ENCODE measurements at regions not wholly inside any gene's neighbourhood (a gene's known extent, or its start where the extent isn't known, plus 50 kb on each side); places are given as distances from the start of the nearest gene placed in this dataset.

- Histone ChIP-seq H3K27ac (ENCODE audit: insufficient read depth in 1 of 2, low read depth in 1 of 2, low read length in 2 of 2, poor library complexity in 1 of 2, severe bottlenecking in 2 of 2) (peak overlapping the region in 1 of 2 experiments; percentile 20), H3K27me3 (replicated peaks in 2 of 5; ENCODE audit: control insufficient read depth in 4 of 5, insufficient read depth in 5 of 5, low read length in 4 of 5) (no peaks in the 10 kb centered on the region), H3K4me1 (ENCODE audit: control extremely low read depth in 1 of 4, control insufficient read depth in 4 of 4, insufficient read depth in 4 of 4, low read length in 3 of 4) (no peaks in the 10 kb centered on the region), H3K9me3 (ENCODE audit: control extremely low read depth in 1 of 5, control insufficient read depth in 4 of 5, insufficient read depth in 2 of 5, low read depth in 1 of 5, low read length in 4 of 5) (no peaks in the 10 kb centered on the region), H3K4me3 (ENCODE audit: control insufficient read depth in 1 of 7, extremely low read depth in 1 of 7, insufficient read depth in 4 of 7, low read depth in 2 of 7, low read length in 6 of 7) (peak overlapping the region in 2 of 7 experiments; percentile 20 to 65), H3K36me3 (ENCODE audit: control insufficient read depth in 4 of 4, insufficient read depth in 4 of 4, low read length in 3 of 4) (no peaks in the 10 kb centered on the region)
- DNase-seq, result peak in 1 of 3 donors; percentile 23
- ChIA-PET POLR2A (no interaction called here), CTCF (no interaction called here)
- 100% methylated on average over 1 of the region's 3 CpGs for WGBS (ENCODE audit: insufficient coverage)
Measured at GRCh38 chr13:62305756-62306155, 890.1 kb upstream of the PCDH20 start.

- Histone ChIP-seq H3K4me1 (ENCODE audit: control extremely low read depth in 1 of 4, control insufficient read depth in 4 of 4, insufficient read depth in 4 of 4, low read length in 3 of 4) (no peaks in the 10 kb centered on the region), H3K27me3 (replicated peaks in 2 of 5; ENCODE audit: control insufficient read depth in 4 of 5, insufficient read depth in 5 of 5, low read length in 4 of 5) (no peaks in the 10 kb centered on the region), H3K9me3 (ENCODE audit: control extremely low read depth in 1 of 5, control insufficient read depth in 4 of 5, insufficient read depth in 2 of 5, low read depth in 1 of 5, low read length in 4 of 5) (no peaks in the 10 kb centered on the region), H3K36me3 (ENCODE audit: control insufficient read depth in 4 of 4, insufficient read depth in 4 of 4, low read length in 3 of 4) (no peaks in the 10 kb centered on the region), H3K4me3 (ENCODE audit: control insufficient read depth in 1 of 7, extremely low read depth in 1 of 7, insufficient read depth in 4 of 7, low read depth in 2 of 7, low read length in 6 of 7) (no peak overlapping the region), H3K27ac (ENCODE audit: insufficient read depth in 1 of 2, low read depth in 1 of 2, low read length in 2 of 2, poor library complexity in 1 of 2, severe bottlenecking in 2 of 2) (no peak overlapping the region)
- 67% methylated on average over 1 of the region's 2 CpGs for WGBS (ENCODE audit: insufficient coverage)
- DNase-seq, result no peak
- POLR2A ChIA-PET, result no interaction called here
- CTCF ChIA-PET, result no interaction called here
Measured at GRCh38 chr13:62302341-62302740, 886.7 kb upstream of the PCDH20 start.

DNA sequence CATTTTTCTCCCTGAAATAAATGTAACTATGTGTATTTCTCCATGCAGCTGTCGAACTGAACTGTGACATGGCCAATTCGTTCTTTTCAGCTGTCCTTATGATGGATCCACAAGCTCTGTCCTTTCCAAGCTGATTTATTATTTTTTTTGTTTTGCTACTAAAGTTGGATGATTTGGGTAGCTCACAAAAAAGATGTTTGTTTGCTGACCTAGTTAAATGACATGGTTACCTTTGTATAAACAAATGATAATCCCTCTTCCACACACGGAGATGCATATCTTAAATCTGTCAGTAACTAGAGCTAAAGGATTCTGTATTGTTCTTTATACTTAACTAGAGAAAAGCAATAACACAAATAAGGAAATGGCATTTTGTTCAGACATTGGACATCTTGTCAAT lies 884.3 kb upstream of the PCDH20 start:
- H3K27ac ChIP-seq (ENCODE audit: insufficient read depth in 1 of 2, low read depth in 1 of 2, low read length in 2 of 2, poor library complexity in 1 of 2, severe bottlenecking in 2 of 2), result no peak overlapping the region
- no peak overlapping the region for H3K4me3 ChIP-seq (ENCODE audit: control insufficient read depth in 1 of 7, extremely low read depth in 1 of 7, insufficient read depth in 4 of 7, low read depth in 2 of 7, low read length in 6 of 7)
- no peak for DNase-seq
- no peaks in the 10 kb centered on the region for H3K36me3 ChIP-seq (ENCODE audit: control insufficient read depth in 4 of 4, insufficient read depth in 4 of 4, low read length in 3 of 4)
- H3K27me3 ChIP-seq (replicated peaks in 2 of 5; ENCODE audit: control insufficient read depth in 4 of 5, insufficient read depth in 5 of 5, low read length in 4 of 5), result no peaks in the 10 kb centered on the region
- no peaks in the 10 kb centered on the region for H3K4me1 ChIP-seq (ENCODE audit: control extremely low read depth in 1 of 4, control insufficient read depth in 4 of 4, insufficient read depth in 4 of 4, low read length in 3 of 4)
- WGBS (ENCODE audit: insufficient coverage), result 93% methylated on average over 2 of the region's 3 CpGs
- H3K9me3 ChIP-seq (ENCODE audit: control extremely low read depth in 1 of 5, control insufficient read depth in 4 of 5, insufficient read depth in 2 of 5, low read depth in 1 of 5, low read length in 4 of 5), result no peaks in the 10 kb centered on the region
- ChIA-PET CTCF (no interaction called here), POLR2A (no interaction called here)

DNA sequence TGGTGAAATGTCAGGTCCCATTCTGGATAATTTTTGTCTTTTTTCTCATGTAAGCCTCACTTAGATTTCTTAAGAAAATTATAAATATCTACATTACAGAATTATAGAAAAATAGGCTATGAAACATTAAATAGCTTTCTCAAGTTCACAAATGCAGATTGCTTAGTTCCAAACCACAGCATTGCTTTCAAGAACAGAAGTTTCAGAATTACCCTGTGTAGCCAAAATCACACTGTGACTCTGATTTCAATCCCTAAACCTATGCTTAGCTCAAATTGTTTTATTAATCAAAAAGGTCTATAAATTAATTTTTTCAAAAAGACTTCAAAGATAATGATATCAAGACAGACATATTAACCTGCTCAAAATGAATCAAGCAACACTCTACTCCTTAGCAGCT lies 881.2 kb upstream of the PCDH20 start:
- POLR2A ChIA-PET, result no interaction called here
- Histone ChIP-seq H3K36me3 (ENCODE audit: control insufficient read depth in 4 of 4, insufficient read depth in 4 of 4, low read length in 3 of 4) (no peaks in the 10 kb centered on the region), H3K4me1 (ENCODE audit: control extremely low read depth in 1 of 4, control insufficient read depth in 4 of 4, insufficient read depth in 4 of 4, low read length in 3 of 4) (no peaks in the 10 kb centered on the region), H3K27ac (ENCODE audit: insufficient read depth in 1 of 2, low read depth in 1 of 2, low read length in 2 of 2, poor library complexity in 1 of 2, severe bottlenecking in 2 of 2) (no peak overlapping the region), H3K9me3 (ENCODE audit: control extremely low read depth in 1 of 5, control insufficient read depth in 4 of 5, insufficient read depth in 2 of 5, low read depth in 1 of 5, low read length in 4 of 5) (no peaks in the 10 kb centered on the region), H3K27me3 (replicated peaks in 2 of 5; ENCODE audit: control insufficient read depth in 4 of 5, insufficient read depth in 5 of 5, low read length in 4 of 5) (no peaks in the 10 kb centered on the region), H3K4me3 (ENCODE audit: control insufficient read depth in 1 of 7, extremely low read depth in 1 of 7, insufficient read depth in 4 of 7, low read depth in 2 of 7, low read length in 6 of 7) (no peak overlapping the region)
- CTCF ChIA-PET, result no interaction called here
- no peak for DNase-seq

DNA sequence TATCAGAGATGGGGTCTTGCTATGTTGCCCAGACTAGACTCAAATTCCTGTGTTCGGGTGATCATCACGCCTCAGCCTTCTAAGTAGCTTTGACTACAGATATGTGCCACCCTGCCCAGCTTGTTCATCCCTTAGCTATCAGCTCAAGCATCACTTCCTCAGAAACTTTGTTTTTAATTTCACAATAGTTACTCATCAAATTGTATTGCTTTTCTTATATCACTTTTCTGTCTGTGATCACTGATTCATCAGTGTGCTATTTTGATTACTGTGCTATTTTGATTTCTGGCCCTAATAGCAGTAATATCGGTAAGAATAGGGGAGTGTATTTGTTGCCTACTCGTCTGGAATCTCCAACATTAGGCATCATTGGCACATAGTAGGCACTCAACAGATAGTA lies 878.6 kb upstream of the PCDH20 start:
- no peaks in the 10 kb centered on the region for H3K27me3 ChIP-seq (replicated peaks in 2 of 5; ENCODE audit: control insufficient read depth in 4 of 5, insufficient read depth in 5 of 5, low read length in 4 of 5)
- 100% methylated on average over 2 of the region's 4 CpGs for WGBS (ENCODE audit: insufficient coverage)
- ChIA-PET POLR2A (no interaction called here), CTCF (no interaction called here)
- H3K4me3 ChIP-seq (ENCODE audit: control insufficient read depth in 1 of 7, extremely low read depth in 1 of 7, insufficient read depth in 4 of 7, low read depth in 2 of 7, low read length in 6 of 7), result no peak overlapping the region
- DNase-seq, result no peak
- no peaks in the 10 kb centered on the region for H3K4me1 ChIP-seq (ENCODE audit: control extremely low read depth in 1 of 4, control insufficient read depth in 4 of 4, insufficient read depth in 4 of 4, low read length in 3 of 4)
- H3K36me3 ChIP-seq (ENCODE audit: control insufficient read depth in 4 of 4, insufficient read depth in 4 of 4, low read length in 3 of 4), result no peaks in the 10 kb centered on the region
- no peaks in the 10 kb centered on the region for H3K9me3 ChIP-seq (ENCODE audit: control extremely low read depth in 1 of 5, control insufficient read depth in 4 of 5, insufficient read depth in 2 of 5, low read depth in 1 of 5, low read length in 4 of 5)
- H3K27ac ChIP-seq (ENCODE audit: insufficient read depth in 1 of 2, low read depth in 1 of 2, low read length in 2 of 2, poor library complexity in 1 of 2, severe bottlenecking in 2 of 2), result no peak overlapping the region

DNA sequence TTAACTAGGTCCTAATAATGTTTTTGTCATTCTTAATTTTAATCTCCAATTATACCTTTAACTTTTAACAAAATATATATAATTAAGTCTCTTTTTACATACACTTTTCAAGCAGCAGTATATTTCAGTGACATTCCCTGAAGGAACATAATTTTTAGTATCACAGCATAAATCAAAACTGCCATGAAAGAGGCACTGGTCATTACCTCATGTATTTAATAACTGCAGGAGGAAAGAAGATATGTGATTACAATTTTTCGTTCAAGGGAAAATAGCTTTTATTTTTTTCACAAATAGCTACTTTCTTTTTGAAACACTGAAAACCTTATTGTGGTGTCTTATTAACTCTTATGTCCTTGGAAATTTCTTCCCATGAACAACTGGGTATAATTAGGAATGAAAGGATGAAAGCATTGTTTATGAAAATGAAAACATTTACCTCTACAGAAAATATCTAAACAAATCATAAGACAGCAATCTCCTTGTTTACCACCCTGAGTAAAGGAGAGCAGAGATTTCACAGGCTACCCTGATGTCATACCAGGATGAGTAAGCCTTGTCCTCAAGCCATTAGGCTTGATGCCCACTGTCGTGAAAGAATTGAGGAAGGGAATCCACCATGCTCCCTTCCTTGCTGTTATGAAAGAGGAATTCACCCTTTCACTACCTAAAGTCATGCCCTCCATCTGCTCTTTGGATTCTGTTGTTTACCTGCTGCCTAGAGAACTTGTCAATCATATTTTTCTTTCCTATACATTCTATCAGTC lies 877.2 kb upstream of the PCDH20 start:
- ChIA-PET POLR2A (no interaction called here), CTCF (no interaction called here)
- Histone ChIP-seq H3K9me3 (ENCODE audit: control extremely low read depth in 1 of 5, control insufficient read depth in 4 of 5, insufficient read depth in 2 of 5, low read depth in 1 of 5, low read length in 4 of 5) (no peaks in the 10 kb centered on the region), H3K27ac (ENCODE audit: insufficient read depth in 1 of 2, low read depth in 1 of 2, low read length in 2 of 2, poor library complexity in 1 of 2, severe bottlenecking in 2 of 2) (no peak overlapping the region), H3K4me3 (ENCODE audit: control insufficient read depth in 1 of 7, extremely low read depth in 1 of 7, insufficient read depth in 4 of 7, low read depth in 2 of 7, low read length in 6 of 7) (no peak overlapping the region), H3K4me1 (ENCODE audit: control extremely low read depth in 1 of 4, control insufficient read depth in 4 of 4, insufficient read depth in 4 of 4, low read length in 3 of 4) (no peaks in the 10 kb centered on the region), H3K27me3 (replicated peaks in 2 of 5; ENCODE audit: control insufficient read depth in 4 of 5, insufficient read depth in 5 of 5, low read length in 4 of 5) (no peaks in the 10 kb centered on the region), H3K36me3 (ENCODE audit: control insufficient read depth in 4 of 4, insufficient read depth in 4 of 4, low read length in 3 of 4) (no peaks in the 10 kb centered on the region)
- WGBS (ENCODE audit: insufficient coverage), result 83% methylated on average over 1 of the region's 2 CpGs
- no peak for DNase-seq

- no peaks in the 10 kb centered on the region for H3K9me3 ChIP-seq (ENCODE audit: control extremely low read depth in 1 of 5, control insufficient read depth in 4 of 5, insufficient read depth in 2 of 5, low read depth in 1 of 5, low read length in 4 of 5)
- H3K27me3 ChIP-seq (replicated peaks in 2 of 5; ENCODE audit: control insufficient read depth in 4 of 5, insufficient read depth in 5 of 5, low read length in 4 of 5), result no peaks in the 10 kb centered on the region
- no peak overlapping the region for H3K27ac ChIP-seq (ENCODE audit: insufficient read depth in 1 of 2, low read depth in 1 of 2, low read length in 2 of 2, poor library complexity in 1 of 2, severe bottlenecking in 2 of 2)
- no peak overlapping the region for H3K4me3 ChIP-seq (ENCODE audit: control insufficient read depth in 1 of 7, extremely low read depth in 1 of 7, insufficient read depth in 4 of 7, low read depth in 2 of 7, low read length in 6 of 7)
- ChIA-PET CTCF (no interaction called here), POLR2A (no interaction called here)
- no peaks in the 10 kb centered on the region for H3K4me1 ChIP-seq (ENCODE audit: control extremely low read depth in 1 of 4, control insufficient read depth in 4 of 4, insufficient read depth in 4 of 4, low read length in 3 of 4)
- no peak for DNase-seq
- H3K36me3 ChIP-seq (ENCODE audit: control insufficient read depth in 4 of 4, insufficient read depth in 4 of 4, low read length in 3 of 4), result no peaks in the 10 kb centered on the region
Measured at GRCh38 chr13:62290542-62290941, 874.9 kb upstream of the PCDH20 start.
